Ovary (tissue), 3 donors: ENCODE measurements at regions not wholly inside any gene's neighbourhood (a gene's known extent, or its start where the extent isn't known, plus 50 kb on each side); places are given as distances from the start of the nearest gene placed in this dataset.

Experiments used
- EP300 ChIP-seq: sonication (generic); formaldehyde crosslinking; IDR thresholded peaks from one replicate; pipeline ENCODE4 v1.6.1; 2017; ENCODE audit warnings: antibody characterized with exemption
- POLR2A ChIP-seq: fragments of 450-650 bp; IDR thresholded peaks from one replicate; pipeline ENCODE4 v1.6.1; 2017; ENCODE audit warnings: antibody characterized with exemption, mild to moderate bottlenecking, moderate library complexity
- TF ChIP-seq, protein P1 (sequence below), 3 donors: fragments of 450-650 bp in 2 of 3; fragments of 200-600 bp in 1 of 3; IDR thresholded peaks; one replicate each; pipeline versions ENCODE4 v1.5.1 to v1.8.0; 2016 to 2022; ENCODE audit warnings: antibody characterized with exemption in 3 of 3, mild to moderate bottlenecking in 1 of 3
- donor health status: DM: no; HTN: no; CAD: no.

DNA sequence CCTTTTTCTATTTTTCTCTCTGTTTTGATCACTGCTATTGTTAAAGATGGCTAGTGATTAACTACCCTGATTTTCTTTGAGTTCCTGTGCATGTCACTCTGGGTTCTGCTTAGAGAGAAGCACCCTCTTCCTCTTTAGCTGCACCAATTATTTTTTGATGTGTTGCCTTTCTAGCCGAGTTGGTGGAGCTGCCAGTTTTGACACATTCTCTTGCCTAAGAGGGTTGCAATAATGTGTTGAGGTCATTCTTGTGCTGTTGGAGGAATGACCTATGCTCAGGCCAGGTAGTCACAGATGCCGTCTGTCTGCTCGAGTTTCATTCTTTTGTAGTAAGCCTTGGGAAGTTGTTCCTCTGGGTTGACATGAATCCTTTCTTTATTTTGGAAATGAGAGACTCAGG is 84.6 kb upstream of the DPH6 start:
- TF ChIP-seq, protein P1, sequence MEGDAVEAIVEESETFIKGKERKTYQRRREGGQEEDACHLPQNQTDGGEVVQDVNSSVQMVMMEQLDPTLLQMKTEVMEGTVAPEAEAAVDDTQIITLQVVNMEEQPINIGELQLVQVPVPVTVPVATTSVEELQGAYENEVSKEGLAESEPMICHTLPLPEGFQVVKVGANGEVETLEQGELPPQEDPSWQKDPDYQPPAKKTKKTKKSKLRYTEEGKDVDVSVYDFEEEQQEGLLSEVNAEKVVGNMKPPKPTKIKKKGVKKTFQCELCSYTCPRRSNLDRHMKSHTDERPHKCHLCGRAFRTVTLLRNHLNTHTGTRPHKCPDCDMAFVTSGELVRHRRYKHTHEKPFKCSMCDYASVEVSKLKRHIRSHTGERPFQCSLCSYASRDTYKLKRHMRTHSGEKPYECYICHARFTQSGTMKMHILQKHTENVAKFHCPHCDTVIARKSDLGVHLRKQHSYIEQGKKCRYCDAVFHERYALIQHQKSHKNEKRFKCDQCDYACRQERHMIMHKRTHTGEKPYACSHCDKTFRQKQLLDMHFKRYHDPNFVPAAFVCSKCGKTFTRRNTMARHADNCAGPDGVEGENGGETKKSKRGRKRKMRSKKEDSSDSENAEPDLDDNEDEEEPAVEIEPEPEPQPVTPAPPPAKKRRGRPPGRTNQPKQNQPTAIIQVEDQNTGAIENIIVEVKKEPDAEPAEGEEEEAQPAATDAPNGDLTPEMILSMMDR (IDR thresholded peaks at IDR 0.05) = no peak
- no peak for TF ChIP-seq POLR2A
- no peak for TF ChIP-seq EP300
